ENCODE measurements at regions not wholly inside any gene's neighbourhood (a gene's known extent, or its start where the extent isn't known, plus 50 kb on each side); places are given as distances from the start of the nearest gene placed in this dataset.
"Not testable (repeated sequence)": the region's sequence is repeated elsewhere in the genome, so short reads cannot be mapped to it uniquely, and the experiment has no call there.

GRCh38 chr22:11131178-11131577 lies 4396.8 kb upstream of the OR11H1 start:
- H3K36me3 ChIP-seq; H3K9ac ChIP-seq (ENCODE audit: low read depth in 2 of 2, low read length in 2 of 2); H3K4me3 ChIP-seq; H3K27ac ChIP-seq; H3K27me3 ChIP-seq; H3K4me1 ChIP-seq; intact Hi-C loops (cut with DNase I); H3K9me3 ChIP-seq: not testable (repeated sequence)
- peak; percentile 2 for DNase-seq

Data from colonic mucosa (tissue), 4 donors.